ENCODE measurements at regions not wholly inside any gene's neighbourhood (a gene's known extent, or its start where the extent isn't known, plus 50 kb on each side); places are given as distances from the start of the nearest gene placed in this dataset.
A peak's percentile ranks its signal among the peaks of the same experiment; 100 is the strongest.

DNA sequence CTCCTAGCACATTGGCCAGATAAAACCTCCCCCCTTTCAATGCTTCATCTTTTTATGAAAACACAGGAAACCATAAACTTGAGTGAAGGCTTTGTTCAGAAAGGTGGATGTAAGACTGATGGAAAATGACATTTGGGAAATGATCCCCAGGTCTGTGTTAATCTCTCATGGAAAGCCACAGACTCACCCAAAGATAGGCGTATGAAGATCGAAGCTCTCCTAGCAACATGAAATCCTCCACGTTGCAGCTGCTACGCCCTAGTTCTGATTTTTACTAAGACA, 63.4 kb upstream of the PTGR2 start:
- Histone ChIP-seq H3K4me3 (peak overlapping the region; percentile 10), H3K27ac (ENCODE audit: low read depth in 1 of 2, low read length in 1 of 2) (peak overlapping the region in 1 of 2 donors; percentile 99), H3K4me1 (ENCODE audit: control insufficient read depth in 5 of 5, insufficient read depth in 5 of 5, low read length in 5 of 5) (peaks cover 22 to 57% (median 25%) of the 10 kb centered on the region in 5 donors), H3K27me3 (ENCODE audit: control insufficient read depth in 3 of 3, insufficient read depth in 3 of 3, low read length in 2 of 3) (no peaks in the 10 kb centered on the region), H3K9ac (ENCODE audit: insufficient read depth in 1 of 2, low read length in 2 of 2) (peak overlapping the region; percentile 93 to 98), H3K9me3 (ENCODE audit: control insufficient read depth in 4 of 4, insufficient read depth in 3 of 4, low read length in 3 of 4) (peaks cover 0 to 1% (median 0%) of the 10 kb centered on the region in 4 donors), H3K36me3 (ENCODE audit: control insufficient read depth in 4 of 4, insufficient read depth in 4 of 4, low read length in 4 of 4) (no peaks in the 10 kb centered on the region)
- no peak for DNase-seq
- no peak for ATAC-seq (ENCODE audit: insufficient read depth, low FRiP score)
- 42 to 67% methylated on average over 4 of the region's 4 CpGs for WGBS, 2 donors
- TF ChIP-seq, protein P1, sequence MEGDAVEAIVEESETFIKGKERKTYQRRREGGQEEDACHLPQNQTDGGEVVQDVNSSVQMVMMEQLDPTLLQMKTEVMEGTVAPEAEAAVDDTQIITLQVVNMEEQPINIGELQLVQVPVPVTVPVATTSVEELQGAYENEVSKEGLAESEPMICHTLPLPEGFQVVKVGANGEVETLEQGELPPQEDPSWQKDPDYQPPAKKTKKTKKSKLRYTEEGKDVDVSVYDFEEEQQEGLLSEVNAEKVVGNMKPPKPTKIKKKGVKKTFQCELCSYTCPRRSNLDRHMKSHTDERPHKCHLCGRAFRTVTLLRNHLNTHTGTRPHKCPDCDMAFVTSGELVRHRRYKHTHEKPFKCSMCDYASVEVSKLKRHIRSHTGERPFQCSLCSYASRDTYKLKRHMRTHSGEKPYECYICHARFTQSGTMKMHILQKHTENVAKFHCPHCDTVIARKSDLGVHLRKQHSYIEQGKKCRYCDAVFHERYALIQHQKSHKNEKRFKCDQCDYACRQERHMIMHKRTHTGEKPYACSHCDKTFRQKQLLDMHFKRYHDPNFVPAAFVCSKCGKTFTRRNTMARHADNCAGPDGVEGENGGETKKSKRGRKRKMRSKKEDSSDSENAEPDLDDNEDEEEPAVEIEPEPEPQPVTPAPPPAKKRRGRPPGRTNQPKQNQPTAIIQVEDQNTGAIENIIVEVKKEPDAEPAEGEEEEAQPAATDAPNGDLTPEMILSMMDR (IDR thresholded peaks at IDR 0.05; ENCODE audit: control extremely low read depth, extremely low read depth) = no peak

DNA sequence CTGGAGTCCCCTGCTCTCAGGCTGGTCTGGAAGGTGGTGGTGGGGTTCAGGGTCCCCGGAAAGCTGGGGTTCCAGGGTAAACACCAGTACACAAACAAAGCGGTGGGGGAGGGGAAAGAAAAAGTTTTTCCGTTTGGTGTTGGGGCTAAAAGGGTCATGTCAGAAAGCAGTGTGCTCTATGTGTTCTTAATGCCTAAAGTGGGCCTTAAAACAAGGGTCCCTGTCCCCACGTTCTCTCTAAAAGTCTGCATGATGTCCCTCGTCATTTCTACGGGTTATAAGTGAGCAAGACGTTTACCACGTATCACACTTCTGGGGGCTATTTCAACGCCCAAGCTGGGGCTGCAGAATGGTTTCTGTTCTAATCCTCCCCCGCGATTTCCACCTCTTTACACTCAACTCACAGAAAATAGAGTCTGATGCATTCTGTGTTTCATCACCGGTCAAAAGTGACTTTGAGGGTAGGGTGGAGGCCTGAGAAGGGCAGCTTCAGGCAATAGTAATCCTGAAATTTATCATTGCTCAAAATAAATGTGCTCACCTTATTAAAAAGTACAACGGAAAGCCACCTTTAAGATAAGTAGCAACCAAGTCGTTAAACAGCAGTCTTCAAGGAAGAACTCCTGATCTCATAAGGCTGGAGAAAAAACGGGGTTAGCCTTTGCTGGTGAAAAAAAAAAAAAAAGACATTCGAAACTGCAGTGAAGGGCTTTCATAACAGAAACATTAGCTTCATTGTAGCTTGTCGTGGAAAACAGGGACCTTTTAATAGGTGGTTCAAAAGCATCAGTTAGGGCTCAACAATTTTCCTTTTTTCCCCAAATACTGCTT, 63.9 kb upstream of the PTGR2 start:
- Histone ChIP-seq H3K27ac (ENCODE audit: low read depth in 1 of 2, low read length in 1 of 2) (peak overlapping the region; percentile 98 to 99), H3K9ac (ENCODE audit: insufficient read depth in 1 of 2, low read length in 2 of 2) (peak overlapping the region; percentile 93 to 98), H3K36me3 (ENCODE audit: control insufficient read depth in 4 of 4, insufficient read depth in 4 of 4, low read length in 4 of 4) (no peaks in the 10 kb centered on the region), H3K4me3 (peak overlapping the region; percentile 70), H3K9me3 (ENCODE audit: control insufficient read depth in 4 of 4, insufficient read depth in 3 of 4, low read length in 3 of 4) (peaks cover 0 to 1% (median 0%) of the 10 kb centered on the region in 4 donors), H3K4me1 (ENCODE audit: control insufficient read depth in 5 of 5, insufficient read depth in 5 of 5, low read length in 5 of 5) (peaks cover 26 to 63% (median 29%) of the 10 kb centered on the region in 5 donors), H3K27me3 (ENCODE audit: control insufficient read depth in 3 of 3, insufficient read depth in 3 of 3, low read length in 2 of 3) (no peaks in the 10 kb centered on the region)
- no peak for ATAC-seq (ENCODE audit: insufficient read depth, low FRiP score)
- DNase-seq = peak; percentile 32 to 77 (median 72)
- TF ChIP-seq, protein P1 (IDR thresholded peaks at IDR 0.05; ENCODE audit: control extremely low read depth, extremely low read depth) = no peak
- 1% methylated on average over 17 of the region's 17 CpGs for WGBS, 2 donors

DNA sequence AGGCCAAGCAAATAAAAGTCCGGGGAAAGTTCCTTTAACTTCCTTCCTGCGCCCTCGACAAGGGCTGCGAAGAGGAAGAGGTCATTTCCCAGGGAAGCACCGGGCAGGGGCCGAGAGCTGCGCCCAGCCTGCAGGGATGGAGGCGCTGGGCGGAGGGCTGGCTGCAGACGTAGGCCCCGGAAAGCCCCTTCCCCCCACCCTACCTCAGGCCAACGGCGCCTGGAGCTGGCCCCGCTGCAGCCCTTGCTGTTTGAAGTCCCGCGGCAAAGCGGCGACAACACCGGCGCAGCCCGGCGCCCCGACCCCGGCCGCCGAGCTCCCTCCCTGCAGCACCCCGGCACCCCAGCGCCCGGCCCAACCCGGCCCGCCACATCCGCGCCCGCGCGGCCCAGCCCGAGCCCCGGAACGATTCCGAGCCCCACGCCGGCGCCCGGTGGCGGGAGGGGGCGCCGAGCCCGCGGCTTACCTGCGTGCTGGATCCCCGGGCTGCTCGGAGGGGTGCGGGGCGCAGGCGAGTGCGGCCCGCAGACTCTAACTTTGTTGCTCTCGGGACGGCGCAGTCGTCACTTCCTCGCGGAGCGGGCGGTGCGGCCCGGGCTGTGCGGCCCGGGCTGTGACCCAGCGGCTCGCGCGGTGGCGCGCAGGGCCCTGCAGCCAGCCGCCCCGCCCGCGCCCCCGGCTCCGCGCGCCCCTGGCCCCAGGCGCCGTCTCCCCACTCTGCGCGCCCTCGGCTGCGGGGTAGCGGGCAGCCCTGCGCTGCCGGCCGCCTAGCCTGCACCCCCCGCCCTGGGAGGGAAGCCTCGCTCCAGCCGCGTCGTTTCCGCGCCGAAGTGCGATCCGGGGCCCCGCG, 64.8 kb upstream of the PTGR2 start:
- peak overlapping the region; percentile 70 for H3K4me3 ChIP-seq
- TF ChIP-seq, protein P1 (IDR thresholded peaks at IDR 0.05; ENCODE audit: control extremely low read depth, extremely low read depth) = no peak
- H3K27me3 ChIP-seq (ENCODE audit: control insufficient read depth in 3 of 3, insufficient read depth in 3 of 3, low read length in 2 of 3) = no peaks in the 10 kb centered on the region
- no peaks in the 10 kb centered on the region for H3K36me3 ChIP-seq (ENCODE audit: control insufficient read depth in 4 of 4, insufficient read depth in 4 of 4, low read length in 4 of 4)
- H3K9me3 ChIP-seq (ENCODE audit: control insufficient read depth in 4 of 4, insufficient read depth in 3 of 4, low read length in 3 of 4) = peaks cover 0 to 1% (median 0%) of the 10 kb centered on the region in 4 donors
- H3K27ac ChIP-seq (ENCODE audit: low read depth in 1 of 2, low read length in 1 of 2) = peak overlapping the region; percentile 98 to 99
- WGBS, 2 donors = 1% methylated on average over 62 to 105 of the region's 105 CpGs
- peak; percentile 70 for ATAC-seq (ENCODE audit: insufficient read depth, low FRiP score)
- peaks cover 26 to 65% (median 32%) of the 10 kb centered on the region in 5 donors for H3K4me1 ChIP-seq (ENCODE audit: control insufficient read depth in 5 of 5, insufficient read depth in 5 of 5, low read length in 5 of 5)
- H3K9ac ChIP-seq (ENCODE audit: insufficient read depth in 1 of 2, low read length in 2 of 2) = peak overlapping the region; percentile 93 to 98
- peak in 2 of 3 donors; percentile 83 to 88 for DNase-seq
